Right cardiac atrium (tissue), 5 donors: ENCODE measurements at regions not wholly inside any gene's neighbourhood (a gene's known extent, or its start where the extent isn't known, plus 50 kb on each side); places are given as distances from the start of the nearest gene placed in this dataset.

Experiments used
- ATAC-seq, 2 donors: fragments of 200-7000 bp; cut with Tn5 transposase; one replicate each; pipeline versions ENCODE4 v1.8.0 to v1.9.1; 2020; ENCODE audit warnings: moderate library complexity in 2 of 2, mild to moderate bottlenecking in 1 of 2
- DNase-seq, 3 donors: peaks; one replicate each; pipeline ENCODE4 v3.0.0-alpha.2; 2020
- H3K27ac ChIP-seq: one replicate; pipeline ENCODE4 v1.5.1; 2013; ENCODE audit warnings: mild to moderate bottlenecking, low read length, control low read depth, moderate library complexity
- H3K27me3 ChIP-seq: one replicate; pipeline ENCODE4 v1.6.1; 2013; ENCODE audit not compliant: control insufficient read depth, insufficient read depth
- H3K4me1 ChIP-seq: one replicate; pipeline ENCODE4 v1.6.1; 2013; ENCODE audit warnings: low read length; ENCODE audit not compliant: control insufficient read depth, insufficient read depth
- H3K4me3 ChIP-seq: one replicate; pipeline ENCODE4 v1.5.1; 2013; ENCODE audit warnings: low read length, control low read depth
- H3K9me3 ChIP-seq: one replicate; pipeline ENCODE4 v1.6.1; 2013; ENCODE audit warnings: low read length; ENCODE audit not compliant: control insufficient read depth
- WGBS: extraction: QIAGEN DNeasy Blood & Tissue Kit; methylation state at CpG from one replicate; pipeline ENCODE4 v1.1.7; 2013; 5-methylcytosine and 5-hydroxymethylcytosine counted together
- intact Hi-C, 4 donors: fragments of 100-400 bp; cut with DNase I; formaldehyde crosslinking; loops; one replicate each; pipeline versions ENCODE4 v1.11.0 to v1.14.0; 2022 to 2023
- donor health status: healthy with polysubstance abuse.
- donor health status: DM: no; HTN: yes; CAD: no.
- donor health status: DM: no; HTN: no; CAD: no.
- donor health status: DM: no; HTN: yes; CAD: no; lungs with severe emphysema.
- donor health status: DM: yes; HTN: yes; CAD: no.

GRCh38 chr18:1455605-1456004, 550.9 kb downstream of the ADCYAP1 start:
- Histone ChIP-seq H3K9me3 (no peaks in the 10 kb centered on the region), H3K27ac (no peak overlapping the region), H3K27me3 (no peaks in the 10 kb centered on the region), H3K4me1 (no peaks in the 10 kb centered on the region), H3K4me3 (no peak overlapping the region)
- ATAC-seq (no peak), DNase-seq (no peak)
- intact Hi-C loops = no loop called here

- intact Hi-C loops = no loop called here
- no peak overlapping the region for H3K27ac ChIP-seq
- H3K4me1 ChIP-seq = no peaks in the 10 kb centered on the region
- H3K4me3 ChIP-seq = no peak overlapping the region
- H3K27me3 ChIP-seq = no peaks in the 10 kb centered on the region
- ATAC-seq (no peak), DNase-seq (no peak)
- H3K9me3 ChIP-seq = no peaks in the 10 kb centered on the region
- 81% methylated on average over 4 of the region's 4 CpGs for WGBS
These were observed 553.9 kb downstream of the ADCYAP1 start for GRCh38 chr18:1458547-1458946.

- Histone ChIP-seq H3K4me3 (no peak overlapping the region), H3K27me3 (no peaks in the 10 kb centered on the region), H3K9me3 (no peaks in the 10 kb centered on the region), H3K27ac (no peak overlapping the region), H3K4me1 (no peaks in the 10 kb centered on the region)
- WGBS = 69% methylated on average over 4 of the region's 4 CpGs
- ATAC-seq = no peak
- no peak for DNase-seq
- intact Hi-C loops = no loop called here
These were observed 559.3 kb downstream of the ADCYAP1 start for GRCh38 chr18:1463981-1464380.

- no peaks in the 10 kb centered on the region for H3K4me1 ChIP-seq
- DNase-seq (no peak), ATAC-seq (no peak)
- 52% methylated on average over 4 of the region's 4 CpGs for WGBS
- intact Hi-C loops = no loop called here
- H3K4me3 ChIP-seq = no peak overlapping the region
- H3K27me3 ChIP-seq = no peaks in the 10 kb centered on the region
- H3K27ac ChIP-seq = no peak overlapping the region
- H3K9me3 ChIP-seq = no peaks in the 10 kb centered on the region
These were observed 560.0 kb downstream of the ADCYAP1 start for GRCh38 chr18:1464444-1465217.

GRCh38 chr18:1466035-1466434, 561.4 kb downstream of the ADCYAP1 start:
- 89% methylated on average over 3 of the region's 3 CpGs for WGBS
- Histone ChIP-seq H3K27me3 (no peaks in the 10 kb centered on the region), H3K4me1 (no peaks in the 10 kb centered on the region), H3K27ac (no peak overlapping the region), H3K4me3 (no peak overlapping the region), H3K9me3 (no peaks in the 10 kb centered on the region)
- intact Hi-C loops = no loop called here
- ATAC-seq (no peak), DNase-seq (no peak)

GRCh38 chr18:1467461-1467964, 562.8 kb downstream of the ADCYAP1 start:
- no peak for ATAC-seq

GRCh38 chr18:1468550-1468949, 563.9 kb downstream of the ADCYAP1 start:
- Histone ChIP-seq H3K27me3 (no peaks in the 10 kb centered on the region), H3K4me3 (no peak overlapping the region), H3K27ac (no peak overlapping the region), H3K4me1 (no peaks in the 10 kb centered on the region), H3K9me3 (no peaks in the 10 kb centered on the region)
- DNase-seq = no peak
- 72% methylated on average over 2 of the region's 2 CpGs for WGBS
- intact Hi-C loops = no loop called here
- ATAC-seq = no peak

More at GRCh38 chr18:1467461-1467964, 562.8 kb downstream of the ADCYAP1 start:
- no peak overlapping the region for H3K27ac ChIP-seq
- H3K4me3 ChIP-seq = no peak overlapping the region
- no peaks in the 10 kb centered on the region for H3K27me3 ChIP-seq
- WGBS = 81% methylated on average over 5 of the region's 5 CpGs
- H3K9me3 ChIP-seq = no peaks in the 10 kb centered on the region
- intact Hi-C loops = no loop called here
- H3K4me1 ChIP-seq = no peaks in the 10 kb centered on the region
- no peak for DNase-seq

- Histone ChIP-seq H3K4me3 (no peak overlapping the region), H3K27ac (no peak overlapping the region), H3K4me1 (no peaks in the 10 kb centered on the region), H3K9me3 (peaks cover 2% of the 10 kb centered on the region), H3K27me3 (no peaks in the 10 kb centered on the region)
- DNase-seq = no peak
- no peak for ATAC-seq
- intact Hi-C loops = no loop called here
- WGBS = 79% methylated on average over 7 of the region's 7 CpGs
These were observed 571.2 kb downstream of the ADCYAP1 start for GRCh38 chr18:1475867-1476266.

GRCh38 chr18:1480309-1480708, 575.6 kb downstream of the ADCYAP1 start:
- no peak for ATAC-seq
- Histone ChIP-seq H3K4me3 (no peak overlapping the region), H3K27ac (no peak overlapping the region), H3K4me1 (no peaks in the 10 kb centered on the region), H3K9me3 (peaks cover 2% of the 10 kb centered on the region), H3K27me3 (no peaks in the 10 kb centered on the region)
- 36% methylated on average over 2 of the region's 2 CpGs for WGBS
- intact Hi-C loops = no loop called here
- DNase-seq = no peak

- DNase-seq (no peak), ATAC-seq (no peak)
- no peak overlapping the region for H3K27ac ChIP-seq
- 48% methylated on average over 1 of the region's 1 CpG for WGBS
- intact Hi-C loops = no loop called here
- no peak overlapping the region for H3K4me3 ChIP-seq
- no peaks in the 10 kb centered on the region for H3K9me3 ChIP-seq
- H3K27me3 ChIP-seq = no peaks in the 10 kb centered on the region
- H3K4me1 ChIP-seq = no peaks in the 10 kb centered on the region
These were observed 576.9 kb downstream of the ADCYAP1 start for GRCh38 chr18:1481577-1481976.

GRCh38 chr18:1483385-1483784, 578.7 kb downstream of the ADCYAP1 start:
- Histone ChIP-seq H3K9me3 (no peaks in the 10 kb centered on the region), H3K4me3 (no peak overlapping the region), H3K4me1 (no peaks in the 10 kb centered on the region), H3K27me3 (no peaks in the 10 kb centered on the region), H3K27ac (no peak overlapping the region)
- no peak for ATAC-seq
- no peak for DNase-seq
- intact Hi-C loops = no loop called here

GRCh38 chr18:1487457-1487856, 582.8 kb downstream of the ADCYAP1 start:
- H3K4me3 ChIP-seq = no peak overlapping the region
- no peak overlapping the region for H3K27ac ChIP-seq
- WGBS = 80% methylated on average over 2 of the region's 2 CpGs
- no peaks in the 10 kb centered on the region for H3K9me3 ChIP-seq
- H3K27me3 ChIP-seq = no peaks in the 10 kb centered on the region
- ATAC-seq = no peak
- no peaks in the 10 kb centered on the region for H3K4me1 ChIP-seq
- intact Hi-C loops = no loop called here
- no peak for DNase-seq
